Astrocyte of the cerebellum (primary cell): ENCODE measurements at regions not wholly inside any gene's neighbourhood (a gene's known extent, or its start where the extent isn't known, plus 50 kb on each side); places are given as distances from the start of the nearest gene placed in this dataset.
A peak's percentile ranks its signal among the peaks of the same experiment; 100 is the strongest.

Experiments
- DNase-seq: peaks from one replicate; pipeline ENCODE4 v3.0.0-alpha.2; 2011; ENCODE audit warnings: low read depth
- H3K4me3 ChIP-seq: 2 replicates; pipeline ENCODE4 v1.5.1; 2011; ENCODE audit warnings: mild to moderate bottlenecking, low read depth, low read length, moderate library complexity
- CTCF ChIP-seq: IDR thresholded peaks from 2 replicates; pipeline ENCODE4 v1.5.1; 2012; ENCODE audit warnings: low read length, low read depth, moderate library complexity, mild to moderate bottlenecking; ENCODE audit errors: missing control alignments
- in situ Hi-C: cut with HindIII; loops from 2 replicates; pipeline ENCODE4 v1.10.0; 2017; ENCODE audit warnings: low sequenced_read_pairs

DNA sequence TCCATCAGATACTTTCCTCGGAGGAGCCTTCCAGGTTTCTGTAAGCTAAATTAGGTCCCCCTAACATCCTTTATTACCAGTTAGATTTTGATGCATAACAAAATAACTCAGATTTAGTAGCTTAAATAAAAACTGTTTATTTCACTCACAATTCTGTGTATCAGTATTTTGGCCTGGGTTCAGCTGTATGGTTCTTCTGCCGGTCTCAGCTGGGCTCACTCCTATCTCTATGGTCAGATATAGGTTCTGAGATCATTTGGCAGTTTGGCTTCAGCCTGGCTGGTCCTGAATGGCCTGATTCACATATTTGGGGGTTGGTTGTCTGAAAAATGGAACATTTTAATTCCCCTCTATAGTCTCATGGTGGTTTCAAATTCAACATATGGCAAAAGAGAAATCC is 1125.3 kb downstream of the TBL1XR1 start:
- no peak overlapping the region for H3K4me3 ChIP-seq
- in situ Hi-C loops: no loop called here
- DNase-seq: no peak
- no peak for TF ChIP-seq CTCF

- DNase-seq: no peak
- in situ Hi-C loops: no loop called here
- no peak for TF ChIP-seq CTCF
- H3K4me3 ChIP-seq: no peak overlapping the region
These were observed 1128.5 kb downstream of the TBL1XR1 start for GRCh38 chr3:176068750-176069149.

- TF ChIP-seq CTCF: no peak
- in situ Hi-C loops: no loop called here
- no peak for DNase-seq
- no peak overlapping the region for H3K4me3 ChIP-seq
These were observed 1138.4 kb downstream of the TBL1XR1 start for GRCh38 chr3:176058856-176059255.

DNA sequence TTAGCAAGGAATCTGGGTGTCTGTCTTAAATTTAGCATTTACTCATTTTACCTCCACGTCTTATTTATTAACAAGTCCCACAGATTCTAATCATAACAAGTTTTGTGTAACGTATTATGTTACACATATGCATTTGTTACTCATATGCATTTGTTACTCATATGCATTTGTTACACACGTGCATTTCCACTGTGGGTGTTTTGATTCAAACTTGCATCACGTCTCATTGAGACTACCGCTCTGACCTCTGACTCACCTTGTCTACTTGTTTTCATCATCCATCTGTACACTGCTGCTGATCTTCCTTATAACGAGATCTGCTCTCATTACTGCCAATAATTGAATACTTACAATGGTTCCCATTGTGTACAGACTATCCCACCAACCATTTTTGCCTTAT is 1141.4 kb downstream of the TBL1XR1 start:
- TF ChIP-seq CTCF: no peak
- no peak for DNase-seq
- H3K4me3 ChIP-seq: no peak overlapping the region
- in situ Hi-C loops: no loop called here

GRCh38 chr3:176051766-176052165 is 1145.5 kb downstream of the TBL1XR1 start:
- no peak for DNase-seq
- H3K4me3 ChIP-seq: no peak overlapping the region
- no peak for TF ChIP-seq CTCF
- in situ Hi-C loops: no loop called here

DNA sequence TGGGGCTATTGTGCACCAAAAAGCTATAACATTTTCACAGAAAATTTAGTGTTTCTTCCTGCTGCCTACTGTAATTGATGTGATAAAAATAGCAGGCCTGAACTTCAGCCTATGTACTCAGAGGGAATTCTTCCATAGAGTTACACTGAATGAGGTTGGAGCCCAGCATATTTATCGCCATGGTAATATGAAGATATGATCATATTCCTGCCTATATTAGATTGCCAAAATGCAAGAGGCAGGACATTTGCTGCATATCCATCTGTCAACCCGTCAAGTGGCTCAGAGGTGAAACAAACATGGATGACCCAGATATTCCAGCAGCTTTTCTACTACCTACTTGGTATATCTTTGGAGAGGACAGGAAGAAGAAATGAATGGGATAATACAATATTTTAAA is 1150.6 kb downstream of the TBL1XR1 start:
- no peak overlapping the region for H3K4me3 ChIP-seq
- DNase-seq: no peak
- in situ Hi-C loops: no loop called here
- TF ChIP-seq CTCF: no peak

DNA sequence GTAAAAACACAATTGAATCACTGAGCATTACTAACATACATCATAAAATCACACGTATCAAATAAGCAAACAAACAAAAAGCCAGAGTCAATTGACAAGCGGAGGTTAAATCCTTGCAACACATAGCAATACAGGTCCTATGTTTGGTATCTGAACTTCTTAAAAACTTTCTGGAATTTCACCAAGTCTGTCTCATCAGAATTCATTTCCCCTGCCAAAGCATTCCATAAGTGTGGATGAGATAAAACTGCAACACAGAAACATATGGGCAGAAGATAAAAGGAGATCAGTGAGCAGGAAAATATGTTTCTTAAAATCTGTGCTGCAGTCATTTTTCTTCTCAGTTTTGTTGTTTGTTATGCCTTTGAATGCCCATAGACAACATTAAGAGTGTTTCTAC is 1155.5 kb downstream of the TBL1XR1 start:
- peak; percentile 29 for DNase-seq
- TF ChIP-seq CTCF: no peak
- in situ Hi-C loops: no loop called here
- H3K4me3 ChIP-seq: no peak overlapping the region
